Retinal pigment epithelial cell (primary cell): ENCODE measurements at regions not wholly inside any gene's neighbourhood (a gene's known extent, or its start where the extent isn't known, plus 50 kb on each side); places are given as distances from the start of the nearest gene placed in this dataset.

Experiments used
- DNase-seq: peaks from one replicate; pipeline ENCODE4 v3.0.0-alpha.2; 2010; ENCODE audit warnings: low read depth
- H3K4me3 ChIP-seq: 2 replicates; pipeline ENCODE4 v1.5.1; 2011; ENCODE audit warnings: mild to moderate bottlenecking, low read length, control low read depth, moderate library complexity
- CTCF ChIP-seq: conservative IDR thresholded peaks from 2 replicates; pipeline ENCODE4 v1.5.1; 2011; ENCODE audit warnings: low read depth, low read length, control low read depth, inconsistent platforms

- no peak for TF ChIP-seq CTCF
- DNase-seq = no peak
- no peak overlapping the region for H3K4me3 ChIP-seq
Observed at GRCh38 chr2:65952966-65953761, 481.8 kb upstream of the MEIS1 start.

GRCh38 chr2:65944213-65944612 lies 490.7 kb upstream of the MEIS1 start:
- TF ChIP-seq CTCF = no peak
- no peak for DNase-seq
- no peak overlapping the region for H3K4me3 ChIP-seq

GRCh38 chr2:65943099-65943786 lies 491.7 kb upstream of the MEIS1 start:
- TF ChIP-seq CTCF = no peak
- no peak overlapping the region for H3K4me3 ChIP-seq
- no peak for DNase-seq

- DNase-seq = no peak
- no peak for TF ChIP-seq CTCF
- no peak overlapping the region for H3K4me3 ChIP-seq
Observed at GRCh38 chr2:65940856-65941255, 494.1 kb upstream of the MEIS1 start.

GRCh38 chr2:65939687-65940086 lies 495.2 kb upstream of the MEIS1 start:
- no peak for TF ChIP-seq CTCF
- H3K4me3 ChIP-seq = no peak overlapping the region
- no peak for DNase-seq

GRCh38 chr2:65937379-65938160 lies 497.4 kb upstream of the MEIS1 start:
- no peak for TF ChIP-seq CTCF
- no peak overlapping the region for H3K4me3 ChIP-seq
- no peak for DNase-seq
